ENCODE measurements at regions not wholly inside any gene's neighbourhood (a gene's known extent, or its start where the extent isn't known, plus 50 kb on each side); places are given as distances from the start of the nearest gene placed in this dataset.
"Not testable (repeated sequence)": the region's sequence is repeated elsewhere in the genome, so short reads cannot be mapped to it uniquely, and the experiment has no call there.

DNA sequence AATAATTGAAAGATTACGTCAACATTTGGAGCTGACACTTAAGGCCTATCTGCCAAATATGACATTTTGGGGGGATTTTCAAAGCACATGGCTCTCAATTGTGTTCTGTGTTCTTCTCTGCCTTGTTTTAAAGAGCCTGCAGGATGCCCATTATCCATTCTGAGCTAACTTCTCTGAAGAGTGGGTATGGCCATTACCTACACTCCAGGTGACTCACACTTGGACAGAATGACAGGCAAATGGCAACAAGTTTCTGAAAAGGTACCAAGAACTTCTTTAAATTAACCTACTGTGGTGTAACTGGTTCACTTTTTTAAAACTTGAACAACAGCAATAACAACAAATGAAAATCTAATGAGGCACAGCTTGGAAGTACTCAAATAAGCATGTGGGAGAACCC is 834.9 kb upstream of the SLC39A10 start:
- intact Hi-C loops (cut with micrococcal nuclease), result no loop called here
- DNase-seq (no peak), ATAC-seq (ENCODE audit: low read depth) (no peak)
- H3K36me3 Mint-ChIP-seq (ENCODE audit: low read depth), result no peaks in the 10 kb centered on the region
- TF ChIP-seq, protein P1, sequence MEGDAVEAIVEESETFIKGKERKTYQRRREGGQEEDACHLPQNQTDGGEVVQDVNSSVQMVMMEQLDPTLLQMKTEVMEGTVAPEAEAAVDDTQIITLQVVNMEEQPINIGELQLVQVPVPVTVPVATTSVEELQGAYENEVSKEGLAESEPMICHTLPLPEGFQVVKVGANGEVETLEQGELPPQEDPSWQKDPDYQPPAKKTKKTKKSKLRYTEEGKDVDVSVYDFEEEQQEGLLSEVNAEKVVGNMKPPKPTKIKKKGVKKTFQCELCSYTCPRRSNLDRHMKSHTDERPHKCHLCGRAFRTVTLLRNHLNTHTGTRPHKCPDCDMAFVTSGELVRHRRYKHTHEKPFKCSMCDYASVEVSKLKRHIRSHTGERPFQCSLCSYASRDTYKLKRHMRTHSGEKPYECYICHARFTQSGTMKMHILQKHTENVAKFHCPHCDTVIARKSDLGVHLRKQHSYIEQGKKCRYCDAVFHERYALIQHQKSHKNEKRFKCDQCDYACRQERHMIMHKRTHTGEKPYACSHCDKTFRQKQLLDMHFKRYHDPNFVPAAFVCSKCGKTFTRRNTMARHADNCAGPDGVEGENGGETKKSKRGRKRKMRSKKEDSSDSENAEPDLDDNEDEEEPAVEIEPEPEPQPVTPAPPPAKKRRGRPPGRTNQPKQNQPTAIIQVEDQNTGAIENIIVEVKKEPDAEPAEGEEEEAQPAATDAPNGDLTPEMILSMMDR (IDR thresholded peaks at IDR 0.05), result no peak
- no peak overlapping the region for H3K27ac Mint-ChIP-seq
- ChIA-PET POLR2A (no interaction called here), CTCF (no interaction called here)
- H3K27me3 Mint-ChIP-seq, result no peaks in the 10 kb centered on the region
- no peaks in the 10 kb centered on the region for H3K4me1 Mint-ChIP-seq
- no peaks in the 10 kb centered on the region for H3K9me3 Mint-ChIP-seq
- H3K4me3 Mint-ChIP-seq, result no peak overlapping the region

DNA sequence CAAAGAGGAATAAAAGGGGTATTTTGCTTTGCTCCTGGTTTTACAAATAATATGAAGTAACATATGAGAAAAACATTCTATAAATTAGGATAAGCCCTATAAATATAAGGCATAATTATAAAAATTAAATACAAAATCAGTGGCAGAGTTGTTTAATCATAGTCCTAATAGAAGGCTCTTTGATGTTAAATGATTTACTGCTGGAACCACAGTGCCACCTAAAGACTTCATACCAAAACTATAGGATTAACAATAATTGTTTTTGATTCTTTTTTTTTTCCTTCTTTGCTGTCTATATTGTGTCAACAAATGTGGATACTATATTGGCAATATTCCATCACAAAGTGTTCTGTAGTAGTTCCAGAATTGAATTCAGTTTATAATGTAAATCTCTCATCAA is 837.7 kb upstream of the SLC39A10 start:
- Mint-ChIP-seq H3K4me3 (no peak overlapping the region), H3K27me3 (no peaks in the 10 kb centered on the region), H3K4me1 (no peaks in the 10 kb centered on the region), H3K9me3 (no peaks in the 10 kb centered on the region), H3K27ac (no peak overlapping the region), H3K36me3 (ENCODE audit: low read depth) (no peaks in the 10 kb centered on the region)
- ATAC-seq (ENCODE audit: low read depth) (no peak), DNase-seq (no peak)
- TF ChIP-seq, protein P1 (IDR thresholded peaks at IDR 0.05), result no peak
- POLR2A ChIA-PET, result no interaction called here
- CTCF ChIA-PET, result no interaction called here
- intact Hi-C loops (cut with micrococcal nuclease), result no loop called here

DNA sequence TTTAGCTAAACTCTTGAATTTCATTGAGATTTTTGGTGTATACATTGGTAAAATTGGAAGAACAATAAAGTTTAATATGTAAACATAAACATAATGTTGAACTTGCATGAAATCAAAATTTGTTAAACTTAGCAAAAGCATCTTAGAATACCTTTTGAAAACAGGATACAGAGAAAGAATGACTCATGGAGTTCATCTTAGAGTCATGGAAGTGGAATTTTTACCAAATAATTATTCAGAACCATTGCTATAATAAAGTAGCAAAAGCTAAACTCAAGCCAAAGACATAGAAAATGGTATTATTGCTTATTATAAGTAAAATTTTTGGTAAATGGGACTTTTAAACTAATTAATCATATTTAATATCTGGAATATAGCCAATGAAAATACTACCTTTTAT is 841.6 kb upstream of the SLC39A10 start:
- DNase-seq, result no peak
- CTCF ChIA-PET, result no interaction called here
- Mint-ChIP-seq H3K27ac (no peak overlapping the region), H3K9me3 (no peaks in the 10 kb centered on the region), H3K27me3 (no peaks in the 10 kb centered on the region), H3K36me3 (ENCODE audit: low read depth) (no peaks in the 10 kb centered on the region), H3K4me1 (no peaks in the 10 kb centered on the region), H3K4me3 (no peak overlapping the region)
- POLR2A ChIA-PET, result no interaction called here
- TF ChIP-seq, protein P1 (IDR thresholded peaks at IDR 0.05), result no peak
- no peak for ATAC-seq (ENCODE audit: low read depth)
- intact Hi-C loops (cut with micrococcal nuclease), result no loop called here

DNA sequence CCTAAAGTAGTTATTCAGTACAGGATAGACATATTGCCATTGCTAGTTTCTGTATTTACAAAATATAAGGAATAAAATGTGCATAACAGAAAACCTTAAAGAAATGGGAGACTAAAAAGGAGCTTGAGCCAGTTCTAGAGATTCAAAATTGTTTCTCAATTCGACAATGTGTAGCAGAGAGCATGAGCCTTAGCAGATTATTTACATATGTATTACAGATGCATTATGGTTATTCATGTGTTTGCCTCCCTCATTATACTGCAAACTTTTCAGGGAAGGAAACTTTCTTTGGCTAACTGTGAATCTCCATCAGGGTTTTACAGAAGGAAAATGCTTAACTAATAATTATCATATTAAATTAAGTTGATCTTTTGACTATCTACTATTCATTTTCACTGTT is 854.4 kb upstream of the SLC39A10 start:
- ChIA-PET CTCF (no interaction called here), POLR2A (no interaction called here)
- Mint-ChIP-seq H3K36me3 (ENCODE audit: low read depth) (no peaks in the 10 kb centered on the region), H3K27ac (no peak overlapping the region), H3K4me3 (no peak overlapping the region), H3K27me3 (no peaks in the 10 kb centered on the region), H3K9me3 (peaks cover 5% of the 10 kb centered on the region), H3K4me1 (no peaks in the 10 kb centered on the region)
- TF ChIP-seq, protein P1 (IDR thresholded peaks at IDR 0.05), result no peak
- ATAC-seq (ENCODE audit: low read depth), result no peak
- intact Hi-C loops (cut with micrococcal nuclease), result no loop called here
- DNase-seq, result no peak

DNA sequence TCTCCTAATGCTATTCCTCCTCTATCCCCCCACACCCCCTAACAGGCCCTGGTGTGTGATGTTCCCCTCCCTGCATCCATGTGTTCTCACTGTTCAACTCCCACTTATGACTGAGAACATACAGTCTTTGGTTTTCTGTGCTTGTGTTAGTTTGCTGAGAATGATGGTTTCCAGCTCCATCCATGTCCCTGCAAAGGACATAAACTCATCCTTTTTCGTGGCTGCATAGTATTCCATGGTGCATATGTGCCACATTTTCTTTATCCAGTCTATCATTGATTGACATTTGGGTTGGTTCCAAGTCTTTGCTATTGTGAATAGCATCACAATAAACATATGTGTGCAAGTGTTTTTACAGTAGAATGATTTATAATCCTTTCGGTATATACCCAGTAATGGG is 870.0 kb upstream of the SLC39A10 start:
- intact Hi-C loops (cut with micrococcal nuclease); H3K27me3 Mint-ChIP-seq; H3K36me3 Mint-ChIP-seq (ENCODE audit: low read depth); H3K27ac Mint-ChIP-seq; POLR2A ChIA-PET; H3K9me3 Mint-ChIP-seq; ATAC-seq (ENCODE audit: low read depth); DNase-seq; CTCF ChIA-PET; H3K4me1 Mint-ChIP-seq; H3K4me3 Mint-ChIP-seq: not testable (repeated sequence)

DNA sequence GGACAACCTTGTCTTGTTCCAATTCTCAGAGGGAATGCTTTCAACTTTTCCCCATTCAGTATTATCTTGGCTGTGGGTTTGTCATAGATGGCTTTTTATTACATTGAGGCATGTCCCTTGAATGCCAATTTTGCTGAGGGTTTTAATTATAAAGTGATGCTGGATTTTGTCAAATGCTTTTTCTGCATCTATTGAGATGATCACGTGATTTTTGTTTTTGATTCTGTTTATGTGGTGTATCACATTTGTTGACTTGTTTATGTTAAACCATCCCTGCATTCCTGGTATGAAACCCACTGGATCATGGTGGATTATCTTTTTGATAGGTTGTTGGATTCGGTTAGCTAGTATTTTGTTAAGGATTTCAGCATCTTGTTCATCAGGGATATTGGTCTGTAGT is 885.6 kb upstream of the SLC39A10 start:
- intact Hi-C loops (cut with micrococcal nuclease); DNase-seq; H3K27me3 Mint-ChIP-seq; H3K4me1 Mint-ChIP-seq; ATAC-seq (ENCODE audit: low read depth); CTCF ChIA-PET; H3K36me3 Mint-ChIP-seq (ENCODE audit: low read depth); H3K4me3 Mint-ChIP-seq; H3K27ac Mint-ChIP-seq; POLR2A ChIA-PET; H3K9me3 Mint-ChIP-seq: not testable (repeated sequence)
